BLaER1 treated with 17β-estradiol and CSF1 and Interleukin-3, amounts not matched to agents 10 nM and 100 nM (cell line): ENCODE measurements at regions not wholly inside any gene's neighbourhood (a gene's known extent, or its start where the extent isn't known, plus 50 kb on each side); places are given as distances from the start of the nearest gene placed in this dataset.
"Not testable (repeated sequence)": the region's sequence is repeated elsewhere in the genome, so short reads cannot be mapped to it uniquely, and the experiment has no call there.

ENCODE experiments used
- H3K27ac ChIP-seq, 11 experiments: shearing (Covaris generic); formaldehyde crosslinking; 2 replicates each; pipeline ENCODE4 v1.8.1; 2022
- H3K27me3 ChIP-seq, 11 experiments: shearing (Covaris generic); formaldehyde crosslinking; 2 replicates each; pipeline ENCODE4 v1.8.1; 2022
- H3K36me3 ChIP-seq, 11 experiments: shearing (Covaris generic); formaldehyde crosslinking; 2 replicates each; pipeline ENCODE4 v1.8.1; 2022
- H3K4me1 ChIP-seq, 10 experiments: shearing (Covaris generic); formaldehyde crosslinking; 2 replicates each; pipeline ENCODE4 v1.8.1; 2022
- H3K4me2 ChIP-seq, 11 experiments: shearing (Covaris generic); formaldehyde crosslinking; 2 replicates each; pipeline ENCODE4 v1.8.1; 2022
- H3K4me3 ChIP-seq, 10 experiments: shearing (Covaris generic); formaldehyde crosslinking; 2 replicates each; pipeline ENCODE4 v1.8.1; 2022
- H3K9ac ChIP-seq, 11 experiments: shearing (Covaris generic); formaldehyde crosslinking; 2 replicates each; pipeline ENCODE4 v1.8.1; 2022
- H3K9me3 ChIP-seq, 11 experiments: shearing (Covaris generic); formaldehyde crosslinking; replicated peaks in 1 of 11; 2 replicates each; pipeline ENCODE4 v1.8.1; 2022
- H4K20me1 ChIP-seq, 11 experiments: shearing (Covaris generic); formaldehyde crosslinking; 2 replicates each; pipeline ENCODE4 v1.8.1; 2022
- Cebpa-rat ChIP-seq, 11 experiments: shearing (Covaris generic); IDR thresholded peaks; 2 replicates each; pipeline ENCODE4 v1.8.1; 2022

GRCh38 chr4:19473569-19473968, 778.1 kb upstream of the SLIT2 start:
- no peak for TF ChIP-seq Cebpa-rat (IDR thresholded peaks at IDR 0.05)
- Histone ChIP-seq H3K9me3 (peaks cover 0 to 11% (median 5%) of the 10 kb centered on the region in 11 experiments; a peak in 6 of 22 replicates), H3K4me1 (no peaks in the 10 kb centered on the region), H3K4me2 (no peak overlapping the region), H3K9ac (no peak overlapping the region), H3K27ac (no peak overlapping the region), H3K36me3 (no peaks in the 10 kb centered on the region), H3K4me3 (no peak overlapping the region), H4K20me1 (no peaks in the 10 kb centered on the region), H3K27me3 (no peaks in the 10 kb centered on the region)

- no peak overlapping the region for H3K4me2 ChIP-seq
- H3K9ac ChIP-seq: no peak overlapping the region
- TF ChIP-seq Cebpa-rat (IDR thresholded peaks at IDR 0.05): no peak
- no peaks in the 10 kb centered on the region for H3K27me3 ChIP-seq
- H3K9me3 ChIP-seq: peaks cover 0 to 11% (median 5%) of the 10 kb centered on the region in 11 experiments; a peak in 6 of 22 replicates
- H3K36me3 ChIP-seq: no peaks in the 10 kb centered on the region
- H3K4me3 ChIP-seq: no peak overlapping the region
- H3K27ac ChIP-seq: no peak overlapping the region
- no peaks in the 10 kb centered on the region for H3K4me1 ChIP-seq
- H4K20me1 ChIP-seq: no peaks in the 10 kb centered on the region
Measured at GRCh38 chr4:19472666-19473065, 779.0 kb upstream of the SLIT2 start.

GRCh38 chr4:19470001-19470400, 781.7 kb upstream of the SLIT2 start:
- not testable (repeated sequence) for H3K27me3 ChIP-seq, H3K36me3 ChIP-seq, H3K4me1 ChIP-seq, H4K20me1 ChIP-seq, H3K4me3 ChIP-seq, H3K9ac ChIP-seq, H3K4me2 ChIP-seq, H3K27ac ChIP-seq
- peaks cover 0 to 11% (median 5%) of the 10 kb centered on the region in 11 experiments; a peak in 6 of 22 replicates for H3K9me3 ChIP-seq

GRCh38 chr4:19462117-19462516, 789.6 kb upstream of the SLIT2 start:
- Histone ChIP-seq H3K4me3 (no peak overlapping the region), H3K9ac (no peak overlapping the region), H3K4me2 (no peak overlapping the region), H3K4me1 (no peaks in the 10 kb centered on the region), H4K20me1 (no peaks in the 10 kb centered on the region), H3K9me3 (no peaks in the 10 kb centered on the region), H3K27me3 (no peaks in the 10 kb centered on the region), H3K27ac (no peak overlapping the region), H3K36me3 (no peaks in the 10 kb centered on the region)
- TF ChIP-seq Cebpa-rat (IDR thresholded peaks at IDR 0.05): no peak

GRCh38 chr4:19455850-19456602, 795.7 kb upstream of the SLIT2 start:
- Histone ChIP-seq H3K27me3 (no peaks in the 10 kb centered on the region), H4K20me1 (no peaks in the 10 kb centered on the region), H3K36me3 (no peaks in the 10 kb centered on the region), H3K9ac (no peak overlapping the region), H3K4me1 (no peaks in the 10 kb centered on the region), H3K4me2 (no peak overlapping the region), H3K27ac (no peak overlapping the region), H3K4me3 (no peak overlapping the region), H3K9me3 (peaks cover 8 to 22% (median 13%) of the 10 kb centered on the region in 11 experiments; a peak in 18 of 22 replicates)
- TF ChIP-seq Cebpa-rat (IDR thresholded peaks at IDR 0.05): no peak

GRCh38 chr4:19455196-19455595, 796.5 kb upstream of the SLIT2 start:
- H3K4me2 ChIP-seq: no peak overlapping the region
- no peaks in the 10 kb centered on the region for H3K27me3 ChIP-seq
- no peak overlapping the region for H3K27ac ChIP-seq
- no peak for TF ChIP-seq Cebpa-rat (IDR thresholded peaks at IDR 0.05)
- no peaks in the 10 kb centered on the region for H4K20me1 ChIP-seq
- no peak overlapping the region for H3K9ac ChIP-seq
- peaks cover 8 to 30% (median 19%) of the 10 kb centered on the region in 11 experiments; a peak in 18 of 22 replicates for H3K9me3 ChIP-seq
- no peaks in the 10 kb centered on the region for H3K4me1 ChIP-seq
- no peaks in the 10 kb centered on the region for H3K36me3 ChIP-seq
- no peak overlapping the region for H3K4me3 ChIP-seq

GRCh38 chr4:19438233-19438632, 813.5 kb upstream of the SLIT2 start:
- Histone ChIP-seq H4K20me1 (no peaks in the 10 kb centered on the region), H3K4me2 (no peak overlapping the region), H3K27me3 (no peaks in the 10 kb centered on the region), H3K36me3 (no peaks in the 10 kb centered on the region), H3K27ac (no peak overlapping the region), H3K4me1 (no peaks in the 10 kb centered on the region), H3K4me3 (no peak overlapping the region), H3K9ac (no peak overlapping the region), H3K9me3 (peaks cover 22 to 39% (median 29%) of the 10 kb centered on the region in 11 experiments)
- TF ChIP-seq Cebpa-rat (IDR thresholded peaks at IDR 0.05): no peak

- Histone ChIP-seq H3K27me3 (no peaks in the 10 kb centered on the region), H3K27ac (no peak overlapping the region), H3K4me3 (no peak overlapping the region), H4K20me1 (no peaks in the 10 kb centered on the region), H3K4me2 (no peak overlapping the region), H3K4me1 (no peaks in the 10 kb centered on the region), H3K36me3 (no peaks in the 10 kb centered on the region), H3K9ac (no peak overlapping the region), H3K9me3 (peaks cover 17 to 29% (median 22%) of the 10 kb centered on the region in 11 experiments)
- no peak for TF ChIP-seq Cebpa-rat (IDR thresholded peaks at IDR 0.05)
Measured at GRCh38 chr4:19437008-19437407, 814.7 kb upstream of the SLIT2 start.

- Histone ChIP-seq H3K9me3 (peaks cover 0 to 13% (median 0%) of the 10 kb centered on the region in 11 experiments; a peak in 7 of 22 replicates), H3K27me3 (no peaks in the 10 kb centered on the region), H4K20me1 (no peaks in the 10 kb centered on the region), H3K4me1 (no peaks in the 10 kb centered on the region), H3K9ac (no peak overlapping the region), H3K4me3 (no peak overlapping the region), H3K4me2 (no peak overlapping the region), H3K27ac (no peak overlapping the region), H3K36me3 (no peaks in the 10 kb centered on the region)
- no peak for TF ChIP-seq Cebpa-rat (IDR thresholded peaks at IDR 0.05)
Measured at GRCh38 chr4:19429684-19430083, 822.0 kb upstream of the SLIT2 start.

- H3K4me3 ChIP-seq: no peak overlapping the region
Measured at GRCh38 chr4:19425146-19425545, 826.6 kb upstream of the SLIT2 start.

More at GRCh38 chr4:19425146-19425545, 826.6 kb upstream of the SLIT2 start:
- Histone ChIP-seq H3K4me2 (no peak overlapping the region), H3K9me3 (peaks cover 0 to 5% (median 0%) of the 10 kb centered on the region in 11 experiments; a peak in 3 of 22 replicates), H3K36me3 (no peaks in the 10 kb centered on the region), H4K20me1 (no peaks in the 10 kb centered on the region), H3K4me1 (no peaks in the 10 kb centered on the region), H3K27ac (no peak overlapping the region), H3K9ac (no peak overlapping the region), H3K27me3 (no peaks in the 10 kb centered on the region)
- no peak for TF ChIP-seq Cebpa-rat (IDR thresholded peaks at IDR 0.05)
